ENCODE measurements at regions not wholly inside any gene's neighbourhood (a gene's known extent, or its start where the extent isn't known, plus 50 kb on each side); places are given as distances from the start of the nearest gene placed in this dataset.

DNA sequence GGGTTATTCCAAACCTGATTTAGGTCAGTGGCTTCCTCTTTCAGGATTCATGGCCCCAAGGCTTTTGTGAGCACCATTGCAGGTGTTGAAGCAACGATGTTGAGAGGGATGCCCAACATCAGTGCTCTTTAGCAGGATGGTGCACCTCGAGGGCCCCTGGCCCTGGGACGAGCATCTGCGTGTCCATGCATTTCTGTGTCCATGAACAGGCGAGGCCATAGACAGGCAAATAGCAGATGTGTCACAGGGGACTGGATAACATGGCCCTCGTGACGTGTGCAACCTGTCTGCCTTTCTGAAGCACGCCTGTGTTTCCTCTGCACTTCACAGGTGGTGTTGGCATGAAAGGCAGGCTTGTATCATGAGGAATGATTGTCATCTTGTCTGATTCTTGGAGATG lies 132.3 kb downstream of the SNRPN start:
- CTCF ChIA-PET: no interaction called here
- no peak overlapping the region for H3K4me3 ChIP-seq (ENCODE audit: low read depth, low read length)
- TF ChIP-seq CTCF (IDR thresholded peaks at IDR 0.05; ENCODE audit: insufficient read depth, low read length, missing control alignments): no peak
- DNase-seq (ENCODE audit: low read depth, low spot score): no peak
- POLR2A ChIA-PET: no interaction called here

DNA sequence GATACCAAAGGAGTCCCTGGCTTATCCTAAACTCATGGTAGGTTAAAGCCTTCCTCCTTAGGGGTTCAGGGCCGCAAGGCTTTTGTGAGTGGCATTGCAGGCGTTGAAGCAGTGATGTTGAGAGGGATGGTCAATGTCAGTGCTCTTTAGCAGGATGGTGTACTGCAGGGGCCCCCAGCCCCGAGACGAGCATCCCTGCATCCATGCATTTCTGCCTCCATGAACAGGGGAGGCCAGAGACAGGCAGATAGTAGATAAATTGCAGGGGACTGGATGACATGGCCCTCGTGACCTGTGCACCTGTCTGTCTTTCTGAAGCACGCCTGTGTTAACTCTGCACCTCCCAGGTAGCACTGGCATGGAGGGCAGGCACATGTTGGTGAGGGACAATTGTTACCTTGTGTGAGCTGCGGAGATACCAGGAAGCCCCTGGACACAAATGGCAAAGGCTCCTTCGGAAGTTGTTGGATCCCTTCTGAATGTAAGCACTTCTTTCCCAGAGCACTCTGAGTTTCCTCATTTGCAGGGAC lies 133.5 kb downstream of the SNRPN start:
- DNase-seq (ENCODE audit: low read depth, low spot score): no peak
- TF ChIP-seq CTCF (IDR thresholded peaks at IDR 0.05; ENCODE audit: insufficient read depth, low read length, missing control alignments): no peak
- H3K4me3 ChIP-seq (ENCODE audit: low read depth, low read length): no peak overlapping the region
- CTCF ChIA-PET: no interaction called here
- POLR2A ChIA-PET: no interaction called here

- ChIA-PET POLR2A (no interaction called here), CTCF (no interaction called here)
- TF ChIP-seq CTCF (IDR thresholded peaks at IDR 0.05; ENCODE audit: insufficient read depth, low read length, missing control alignments): no peak
- H3K4me3 ChIP-seq (ENCODE audit: low read depth, low read length): no peak overlapping the region
- no peak for DNase-seq (ENCODE audit: low read depth, low spot score)
Measured at GRCh38 chr15:25089577-25089976, 134.8 kb downstream of the SNRPN start.

DNA sequence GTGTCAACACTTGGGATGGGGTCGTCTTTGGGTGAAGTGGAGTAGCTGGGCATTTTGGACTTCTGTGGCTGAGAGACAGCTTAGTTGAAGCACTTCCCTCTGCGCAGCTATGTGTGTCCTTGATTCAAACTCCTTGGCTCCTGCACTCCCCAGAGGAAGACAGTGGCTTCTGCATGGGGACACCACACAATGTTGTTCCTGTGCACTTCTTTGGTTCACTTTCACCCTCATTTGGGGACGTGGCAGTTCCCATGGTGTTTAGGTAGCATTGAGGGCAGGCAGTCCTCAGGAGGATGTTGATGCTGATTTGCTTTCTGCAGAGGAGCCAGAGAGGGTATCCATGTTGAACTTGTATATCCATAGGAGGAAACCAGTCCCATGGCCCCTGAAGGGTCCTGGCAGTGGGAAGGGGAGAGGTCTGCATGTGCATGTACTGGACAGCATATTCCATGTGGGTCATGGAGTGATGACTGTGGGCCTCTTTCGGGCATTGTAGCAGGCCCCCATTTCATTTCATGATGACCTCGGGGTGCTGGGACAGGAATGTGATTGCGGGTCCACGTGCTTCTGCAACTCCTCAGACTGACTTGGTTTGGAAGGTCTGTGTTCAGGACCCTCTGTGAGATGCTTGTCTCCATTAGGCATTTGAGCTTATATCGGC lies 135.4 kb downstream of the SNRPN start:
- POLR2A ChIA-PET: no interaction called here
- no peak for TF ChIP-seq CTCF (IDR thresholded peaks at IDR 0.05; ENCODE audit: insufficient read depth, low read length, missing control alignments)
- CTCF ChIA-PET: no interaction called here

DNA sequence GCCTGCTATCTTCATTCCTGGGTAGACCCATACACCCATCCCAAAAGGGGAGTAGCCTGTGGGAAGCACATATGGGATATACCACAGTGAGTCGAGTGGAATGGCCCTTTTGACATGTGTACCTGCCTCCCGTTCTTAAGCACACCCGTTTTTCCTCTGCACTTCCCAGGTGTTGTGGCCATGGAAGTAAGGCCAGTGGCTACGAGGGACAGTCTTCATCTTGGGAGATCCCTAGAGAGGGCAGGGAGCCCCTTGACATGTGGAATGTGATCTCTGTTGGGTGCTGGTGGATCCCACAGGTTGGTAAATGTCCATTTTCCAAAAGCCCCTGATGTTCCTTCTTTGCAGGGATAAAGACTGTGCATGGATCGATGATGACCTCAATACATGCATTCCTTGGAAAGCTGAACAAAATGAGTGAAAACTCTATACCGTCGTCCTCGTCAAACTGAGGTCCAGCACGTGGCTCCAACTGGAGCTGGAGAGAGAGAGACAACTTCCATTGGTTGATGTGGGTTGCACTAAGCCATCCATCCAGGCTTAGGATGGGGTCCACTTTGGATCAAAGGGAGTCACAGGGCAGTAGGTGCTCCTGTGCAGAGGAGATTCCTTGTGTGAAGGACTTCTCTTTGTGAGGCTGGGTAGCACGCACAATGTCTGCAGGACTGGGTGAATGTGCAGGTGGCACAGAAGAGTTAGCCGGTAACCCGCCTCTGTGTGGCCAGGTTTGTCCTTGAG lies 136.8 kb downstream of the SNRPN start:
- H3K4me3 ChIP-seq (ENCODE audit: low read depth, low read length): no peak overlapping the region
- TF ChIP-seq CTCF (IDR thresholded peaks at IDR 0.05; ENCODE audit: insufficient read depth, low read length, missing control alignments): no peak
- ChIA-PET CTCF (no interaction called here), POLR2A (no interaction called here)
- no peak for DNase-seq (ENCODE audit: low read depth, low spot score)

More for the DNA sequence above, 135.4 kb downstream of the SNRPN start:
- DNase-seq (ENCODE audit: low read depth, low spot score): no peak
- H3K4me3 ChIP-seq (ENCODE audit: low read depth, low read length): no peak overlapping the region

GRCh38 chr15:25092661-25093060 lies 137.9 kb downstream of the SNRPN start:
- CTCF ChIA-PET: no interaction called here
- TF ChIP-seq CTCF (IDR thresholded peaks at IDR 0.05; ENCODE audit: insufficient read depth, low read length, missing control alignments): no peak
- no peak overlapping the region for H3K4me3 ChIP-seq (ENCODE audit: low read depth, low read length)
- POLR2A ChIA-PET: no interaction called here
- no peak for DNase-seq (ENCODE audit: low read depth, low spot score)
